ENCODE measurements at regions not wholly inside any gene's neighbourhood (a gene's known extent, or its start where the extent isn't known, plus 50 kb on each side); places are given as distances from the start of the nearest gene placed in this dataset.
"Not testable (repeated sequence)": the region's sequence is repeated elsewhere in the genome, so short reads cannot be mapped to it uniquely, and the experiment has no call there.

DNA sequence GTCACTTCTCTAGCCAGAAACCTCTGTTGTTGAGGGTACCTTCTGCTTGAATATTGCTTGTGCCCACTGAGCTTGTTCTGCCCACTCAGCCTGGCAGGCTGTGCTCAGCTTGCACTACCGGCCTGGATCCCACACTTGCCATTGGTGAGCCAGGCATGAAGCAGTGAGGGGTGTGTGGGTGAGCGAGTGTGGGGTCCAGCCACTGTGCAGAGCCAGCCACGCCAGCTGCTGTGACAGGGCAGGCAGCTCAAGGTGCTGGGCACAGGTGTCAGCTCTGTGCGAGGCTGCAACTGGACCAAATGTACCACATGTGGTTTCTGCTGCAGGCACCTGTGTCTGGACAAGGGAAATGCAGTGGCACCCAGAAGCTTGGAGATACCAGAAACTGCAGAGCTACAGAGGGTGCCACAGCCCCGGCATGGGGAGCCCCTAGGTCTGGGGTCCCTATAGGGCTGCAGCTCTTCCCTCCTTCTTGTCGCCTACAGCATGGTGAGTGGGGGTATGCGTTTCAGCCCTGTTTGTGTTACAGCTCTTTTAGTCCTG lies 305.1 kb upstream of the RIOK2 start:
- no peaks in the 10 kb centered on the region for H3K9me3 ChIP-seq (replicated peaks; ENCODE audit: low read length)
- no peaks in the 10 kb centered on the region for H3K4me1 ChIP-seq (ENCODE audit: control insufficient read depth, insufficient read depth, low read length)
- no peak overlapping the region for H3K4me2 ChIP-seq (ENCODE audit: low read length)
- H3K27me3 ChIP-seq (ENCODE audit: control insufficient read depth, insufficient read depth, low read length), result no peaks in the 10 kb centered on the region
- no peak overlapping the region for H3K9ac ChIP-seq (ENCODE audit: low read depth, low read length)
- H3K4me3 ChIP-seq (ENCODE audit: low read length), result no peak overlapping the region
- no peaks in the 10 kb centered on the region for H3K36me3 ChIP-seq (ENCODE audit: insufficient read depth, low read length)

DNA sequence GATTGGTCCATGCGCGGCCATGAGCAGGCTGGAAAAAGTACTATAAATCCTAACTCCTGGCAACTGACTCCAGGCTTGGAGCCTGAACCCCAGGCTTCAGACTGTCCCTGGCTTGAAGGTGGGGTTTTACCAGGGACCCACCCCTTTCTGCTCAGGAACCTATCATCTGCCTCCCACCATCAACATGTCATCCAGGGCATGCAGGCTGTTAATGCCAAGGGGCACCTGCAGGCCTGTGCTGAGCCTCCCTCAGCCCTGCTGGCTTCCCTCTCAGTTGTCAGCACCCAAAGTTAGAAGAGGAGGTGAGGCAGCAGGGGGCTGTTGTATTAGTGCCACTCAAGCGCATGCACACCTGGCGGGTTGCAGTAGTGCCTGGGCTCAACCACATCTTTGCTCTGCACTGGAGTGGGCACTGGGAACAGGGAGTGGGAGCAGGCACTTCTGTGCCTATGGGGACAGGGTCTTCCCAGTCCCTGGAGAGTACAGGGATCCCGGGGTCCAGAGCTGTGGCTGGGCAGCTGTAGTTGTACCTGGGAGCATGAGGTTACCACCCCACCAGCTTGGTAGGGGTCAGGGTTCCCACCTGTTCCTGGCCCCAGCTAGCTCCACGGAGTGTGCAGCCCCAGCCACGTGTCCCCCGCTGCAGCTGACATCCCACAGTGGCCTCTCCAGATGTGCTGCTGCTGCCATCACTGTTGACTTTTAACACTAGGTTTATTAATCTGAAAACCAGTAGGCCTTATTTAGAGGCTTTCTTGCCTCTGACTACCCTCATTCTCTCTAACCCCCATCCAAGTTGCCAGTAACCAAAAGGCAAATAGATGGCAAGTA lies 306.2 kb upstream of the RIOK2 start:
- H3K4me3 ChIP-seq (ENCODE audit: low read length), result no peak overlapping the region
- H3K27me3 ChIP-seq (ENCODE audit: control insufficient read depth, insufficient read depth, low read length), result no peaks in the 10 kb centered on the region
- H3K36me3 ChIP-seq (ENCODE audit: insufficient read depth, low read length), result no peaks in the 10 kb centered on the region
- no peaks in the 10 kb centered on the region for H3K4me1 ChIP-seq (ENCODE audit: control insufficient read depth, insufficient read depth, low read length)
- H3K9me3 ChIP-seq (replicated peaks; ENCODE audit: low read length), result no peaks in the 10 kb centered on the region
- no peak overlapping the region for H3K4me2 ChIP-seq (ENCODE audit: low read length)
- no peak overlapping the region for H3K9ac ChIP-seq (ENCODE audit: low read depth, low read length)

DNA sequence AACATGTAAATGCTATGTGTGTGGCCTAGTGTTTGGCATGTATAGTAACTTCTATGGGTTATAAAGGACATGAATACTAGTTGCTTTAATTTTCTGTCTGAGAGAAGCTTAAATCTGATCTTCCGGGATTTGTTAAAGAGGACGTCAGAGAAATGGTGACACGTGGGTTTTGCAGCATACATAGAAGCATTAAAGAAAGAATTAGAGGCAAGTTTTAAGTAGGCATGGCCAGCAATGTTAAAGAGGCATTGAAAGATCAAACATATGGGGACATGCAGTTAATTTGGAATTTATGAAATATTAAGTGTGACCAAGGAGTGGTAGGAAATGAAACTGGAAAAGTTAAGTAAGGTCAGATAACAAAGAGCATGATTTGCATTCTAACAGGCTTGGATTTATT lies 311.4 kb upstream of the RIOK2 start:
- Histone ChIP-seq H3K27me3 (ENCODE audit: control insufficient read depth, insufficient read depth, low read length) (no peaks in the 10 kb centered on the region), H3K4me3 (ENCODE audit: low read length) (no peak overlapping the region), H3K36me3 (ENCODE audit: insufficient read depth, low read length) (no peaks in the 10 kb centered on the region), H3K9me3 (replicated peaks; ENCODE audit: low read length) (no peaks in the 10 kb centered on the region), H3K9ac (ENCODE audit: low read depth, low read length) (no peak overlapping the region), H3K4me1 (ENCODE audit: control insufficient read depth, insufficient read depth, low read length) (no peaks in the 10 kb centered on the region), H3K4me2 (ENCODE audit: low read length) (no peak overlapping the region)

DNA sequence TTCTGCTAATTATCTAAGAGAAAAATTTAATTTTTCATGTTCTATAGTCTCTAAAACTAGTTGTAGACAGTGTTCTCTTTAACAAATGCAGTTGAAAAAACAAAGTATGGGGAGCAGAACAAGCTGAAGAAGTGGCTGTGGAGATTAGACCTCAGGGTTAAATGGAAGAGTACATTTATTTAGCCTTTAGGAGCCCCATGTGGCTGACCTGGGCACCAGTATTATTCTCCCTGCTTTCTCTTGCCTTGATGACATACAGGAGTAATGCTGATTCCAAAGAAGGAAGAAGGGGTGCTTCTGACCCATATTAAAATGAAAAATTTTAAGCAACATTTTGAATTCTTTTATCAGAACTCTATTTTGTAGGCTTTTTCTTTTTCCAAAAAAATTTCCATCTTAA lies 312.3 kb upstream of the RIOK2 start:
- H3K4me1 ChIP-seq (ENCODE audit: control insufficient read depth, insufficient read depth, low read length), result no peaks in the 10 kb centered on the region
- no peaks in the 10 kb centered on the region for H3K27me3 ChIP-seq (ENCODE audit: control insufficient read depth, insufficient read depth, low read length)
- H3K36me3 ChIP-seq (ENCODE audit: insufficient read depth, low read length), result no peaks in the 10 kb centered on the region
- H3K4me2 ChIP-seq (ENCODE audit: low read length), result no peak overlapping the region
- no peak overlapping the region for H3K4me3 ChIP-seq (ENCODE audit: low read length)
- no peaks in the 10 kb centered on the region for H3K9me3 ChIP-seq (replicated peaks; ENCODE audit: low read length)
- no peak overlapping the region for H3K9ac ChIP-seq (ENCODE audit: low read depth, low read length)

DNA sequence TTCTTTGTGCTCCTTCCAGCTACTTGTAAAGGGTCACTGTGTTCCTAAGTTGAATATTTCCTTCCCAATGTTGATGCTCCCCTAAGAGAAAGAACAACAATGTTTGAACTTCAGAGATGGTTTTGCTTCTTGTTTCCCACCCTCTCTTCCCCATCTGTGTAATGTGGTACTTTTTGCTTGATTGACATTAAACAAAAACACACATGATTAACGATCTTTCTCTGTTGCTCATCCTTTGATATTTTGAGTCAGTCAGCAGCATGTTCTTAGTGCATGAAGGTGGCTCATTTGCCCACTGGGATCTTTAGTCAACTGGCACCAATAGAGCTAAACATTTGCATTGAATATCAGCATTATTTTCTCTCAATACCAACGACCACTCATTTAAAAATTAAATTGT lies 313.0 kb upstream of the RIOK2 start:
- no peak overlapping the region for H3K9ac ChIP-seq (ENCODE audit: low read depth, low read length)
- H3K4me2 ChIP-seq (ENCODE audit: low read length), result no peak overlapping the region

DNA sequence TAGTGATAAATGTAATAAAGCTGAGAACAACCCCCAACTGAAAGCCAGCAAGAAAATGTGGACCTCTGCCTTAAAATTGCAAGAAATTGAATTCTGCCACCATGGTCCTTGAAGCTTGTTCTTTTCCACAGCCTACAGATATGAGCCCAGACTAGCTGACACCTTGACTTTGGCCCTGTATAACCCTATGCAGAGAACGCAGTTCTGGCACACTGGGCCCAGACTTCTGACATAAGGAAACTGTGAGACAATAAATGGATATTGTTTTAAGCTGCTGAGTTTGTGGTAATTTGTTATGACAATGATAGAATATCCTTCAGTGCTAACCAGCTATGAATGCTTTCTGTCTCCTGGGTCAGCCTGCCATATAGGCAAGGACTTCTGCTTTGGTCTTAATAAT lies 315.6 kb upstream of the RIOK2 start:
- Histone ChIP-seq H3K36me3 (ENCODE audit: insufficient read depth, low read length) (no peaks in the 10 kb centered on the region), H3K4me1 (ENCODE audit: control insufficient read depth, insufficient read depth, low read length) (no peaks in the 10 kb centered on the region), H3K4me2 (ENCODE audit: low read length) (no peak overlapping the region), H3K4me3 (ENCODE audit: low read length) (no peak overlapping the region), H3K9me3 (replicated peaks; ENCODE audit: low read length) (no peaks in the 10 kb centered on the region), H3K9ac (ENCODE audit: low read depth, low read length) (no peak overlapping the region), H3K27me3 (ENCODE audit: control insufficient read depth, insufficient read depth, low read length) (no peaks in the 10 kb centered on the region)

More for the DNA sequence above, 313.0 kb upstream of the RIOK2 start:
- H3K27me3 ChIP-seq (ENCODE audit: control insufficient read depth, insufficient read depth, low read length), result no peaks in the 10 kb centered on the region
- no peak overlapping the region for H3K4me3 ChIP-seq (ENCODE audit: low read length)
- H3K4me1 ChIP-seq (ENCODE audit: control insufficient read depth, insufficient read depth, low read length), result no peaks in the 10 kb centered on the region
- H3K36me3 ChIP-seq (ENCODE audit: insufficient read depth, low read length), result no peaks in the 10 kb centered on the region
- H3K9me3 ChIP-seq (replicated peaks; ENCODE audit: low read length), result no peaks in the 10 kb centered on the region

DNA sequence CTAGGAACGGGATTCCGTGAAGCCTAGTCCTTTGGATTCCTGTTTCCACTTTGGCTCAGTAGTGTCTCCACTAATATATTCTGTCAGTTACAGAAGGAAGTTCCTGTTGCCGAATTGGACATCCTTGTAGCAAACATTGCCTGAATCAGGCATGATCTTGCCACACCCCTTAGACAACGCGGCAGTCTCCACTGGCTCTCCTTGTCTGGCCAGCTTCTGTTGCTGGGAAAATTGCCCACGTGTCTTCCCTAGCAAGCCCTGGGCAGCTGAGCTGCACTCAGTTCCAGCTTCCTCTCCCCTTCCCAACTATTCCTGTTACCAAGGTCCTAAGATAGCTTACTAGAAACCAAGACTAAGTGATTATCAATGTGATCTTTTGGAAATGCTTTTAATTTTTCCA lies 316.6 kb upstream of the RIOK2 start:
- no peaks in the 10 kb centered on the region for H3K9me3 ChIP-seq (replicated peaks; ENCODE audit: low read length)
- no peaks in the 10 kb centered on the region for H3K27me3 ChIP-seq (ENCODE audit: control insufficient read depth, insufficient read depth, low read length)
- no peak overlapping the region for H3K4me3 ChIP-seq (ENCODE audit: low read length)
- no peaks in the 10 kb centered on the region for H3K36me3 ChIP-seq (ENCODE audit: insufficient read depth, low read length)
- no peak overlapping the region for H3K9ac ChIP-seq (ENCODE audit: low read depth, low read length)
- H3K4me2 ChIP-seq (ENCODE audit: low read length), result peak overlapping the region; percentile 3
- no peaks in the 10 kb centered on the region for H3K4me1 ChIP-seq (ENCODE audit: control insufficient read depth, insufficient read depth, low read length)

DNA sequence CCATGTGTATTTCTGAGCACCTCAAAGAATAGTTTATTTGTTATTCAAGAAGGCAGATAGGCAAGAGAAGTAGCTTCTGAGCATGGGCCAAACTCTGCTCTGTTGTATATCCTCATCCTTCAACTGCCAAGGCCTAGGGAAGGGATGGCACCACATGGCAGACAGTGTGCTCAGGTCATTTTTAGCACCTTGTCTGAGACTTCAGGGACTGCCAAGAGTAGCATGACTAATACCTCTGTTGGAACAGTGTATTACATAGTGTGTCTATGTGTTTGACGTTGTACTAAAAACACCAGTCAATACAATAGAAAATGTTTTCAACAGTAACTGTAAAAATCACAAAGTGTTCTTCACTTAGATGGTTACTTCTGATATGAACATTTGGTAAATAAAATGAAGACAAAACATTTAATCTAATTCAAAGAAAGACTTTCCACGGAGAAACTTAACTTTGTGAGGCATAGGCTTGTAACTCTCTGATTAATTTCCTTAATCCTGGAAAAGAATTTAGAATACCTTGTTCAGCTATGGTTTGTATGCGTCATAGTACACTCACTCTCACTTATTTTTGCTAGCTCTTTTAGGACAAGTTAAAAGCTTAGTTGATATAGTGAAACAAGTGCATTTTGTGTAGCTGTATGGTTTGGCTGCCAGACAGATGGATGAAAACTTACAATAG lies 318.4 kb upstream of the RIOK2 start:
- no peaks in the 10 kb centered on the region for H3K4me1 ChIP-seq (ENCODE audit: control insufficient read depth, insufficient read depth, low read length)
- no peak overlapping the region for H3K9ac ChIP-seq (ENCODE audit: low read depth, low read length)
- no peak overlapping the region for H3K4me2 ChIP-seq (ENCODE audit: low read length)
- no peak overlapping the region for H3K4me3 ChIP-seq (ENCODE audit: low read length)
- H3K36me3 ChIP-seq (ENCODE audit: insufficient read depth, low read length), result no peaks in the 10 kb centered on the region
- no peaks in the 10 kb centered on the region for H3K27me3 ChIP-seq (ENCODE audit: control insufficient read depth, insufficient read depth, low read length)
- H3K9me3 ChIP-seq (replicated peaks; ENCODE audit: low read length), result no peaks in the 10 kb centered on the region

DNA sequence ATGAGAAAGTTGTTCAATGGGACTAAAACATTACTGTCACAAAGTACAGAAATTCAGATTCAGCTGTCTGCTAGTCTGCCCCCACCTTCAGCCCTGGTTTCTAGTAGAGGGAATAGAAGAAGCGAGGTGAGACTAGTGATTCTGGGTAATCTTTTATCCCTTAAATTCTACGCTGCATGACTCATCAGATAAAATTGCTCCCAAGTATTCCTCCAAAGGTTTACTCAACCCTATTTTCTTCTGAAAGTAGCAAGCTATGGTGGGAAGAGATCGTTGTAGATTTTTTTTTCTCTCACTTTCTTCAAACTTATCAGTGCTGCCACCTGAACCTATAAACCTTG lies 318.9 kb upstream of the RIOK2 start:
- Histone ChIP-seq H3K4me3 (ENCODE audit: low read length) (no peak overlapping the region), H3K4me2 (ENCODE audit: low read length) (no peak overlapping the region), H3K9me3 (replicated peaks; ENCODE audit: low read length) (no peaks in the 10 kb centered on the region), H3K27me3 (ENCODE audit: control insufficient read depth, insufficient read depth, low read length) (no peaks in the 10 kb centered on the region), H3K9ac (ENCODE audit: low read depth, low read length) (no peak overlapping the region), H3K4me1 (ENCODE audit: control insufficient read depth, insufficient read depth, low read length) (no peaks in the 10 kb centered on the region), H3K36me3 (ENCODE audit: insufficient read depth, low read length) (no peaks in the 10 kb centered on the region)

DNA sequence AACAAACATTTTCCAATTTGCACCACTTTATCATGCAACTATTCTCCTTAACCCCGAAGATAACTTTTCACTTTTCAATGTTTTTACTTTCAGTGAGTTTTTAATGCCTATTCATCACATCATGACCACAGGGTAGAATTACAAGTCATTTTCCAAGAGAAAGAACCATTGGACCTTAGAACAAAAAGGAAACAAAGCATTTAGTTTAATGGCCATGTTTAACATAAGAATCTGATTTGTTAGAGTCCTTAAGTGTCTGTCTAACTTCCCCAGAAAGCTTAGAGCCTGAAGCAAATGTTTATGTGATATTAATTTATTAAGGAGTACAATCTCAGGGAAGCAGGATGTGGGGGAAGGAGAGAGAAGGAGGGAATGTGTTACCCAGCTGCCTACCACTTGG lies 325.8 kb upstream of the RIOK2 start:
- Histone ChIP-seq H3K36me3 (ENCODE audit: insufficient read depth, low read length) (no peaks in the 10 kb centered on the region), H3K4me2 (ENCODE audit: low read length) (no peak overlapping the region), H3K9ac (ENCODE audit: low read depth, low read length) (no peak overlapping the region), H3K4me3 (ENCODE audit: low read length) (no peak overlapping the region), H3K4me1 (ENCODE audit: control insufficient read depth, insufficient read depth, low read length) (no peaks in the 10 kb centered on the region), H3K27me3 (ENCODE audit: control insufficient read depth, insufficient read depth, low read length) (no peaks in the 10 kb centered on the region), H3K9me3 (replicated peaks; ENCODE audit: low read length) (no peaks in the 10 kb centered on the region)

DNA sequence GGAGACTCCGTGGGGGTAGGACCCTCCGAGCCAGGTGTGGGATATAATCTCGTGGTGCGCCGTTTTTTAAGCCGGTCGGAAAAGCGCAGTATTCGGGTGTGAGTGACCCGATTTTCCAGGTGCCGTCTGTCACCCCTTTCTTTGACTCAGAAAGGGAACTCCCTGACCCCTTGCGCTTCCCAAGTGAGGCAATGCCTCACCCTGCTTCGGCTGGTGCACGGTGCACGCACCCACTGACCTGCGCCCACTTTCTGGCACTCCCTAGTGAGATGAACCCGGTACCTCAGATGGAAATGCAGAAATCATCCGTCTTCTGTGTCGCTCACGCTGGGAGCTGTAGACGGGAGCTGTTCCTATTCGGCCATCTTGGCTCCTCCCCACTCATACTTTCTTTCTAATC lies 336.5 kb upstream of the RIOK2 start:
- H3K4me2 ChIP-seq (ENCODE audit: low read length); H3K36me3 ChIP-seq (ENCODE audit: insufficient read depth, low read length); H3K9me3 ChIP-seq (replicated peaks; ENCODE audit: low read length); H3K4me3 ChIP-seq (ENCODE audit: low read length); H3K9ac ChIP-seq (ENCODE audit: low read depth, low read length); H3K27me3 ChIP-seq (ENCODE audit: control insufficient read depth, insufficient read depth, low read length); H3K4me1 ChIP-seq (ENCODE audit: control insufficient read depth, insufficient read depth, low read length): not testable (repeated sequence)

DNA sequence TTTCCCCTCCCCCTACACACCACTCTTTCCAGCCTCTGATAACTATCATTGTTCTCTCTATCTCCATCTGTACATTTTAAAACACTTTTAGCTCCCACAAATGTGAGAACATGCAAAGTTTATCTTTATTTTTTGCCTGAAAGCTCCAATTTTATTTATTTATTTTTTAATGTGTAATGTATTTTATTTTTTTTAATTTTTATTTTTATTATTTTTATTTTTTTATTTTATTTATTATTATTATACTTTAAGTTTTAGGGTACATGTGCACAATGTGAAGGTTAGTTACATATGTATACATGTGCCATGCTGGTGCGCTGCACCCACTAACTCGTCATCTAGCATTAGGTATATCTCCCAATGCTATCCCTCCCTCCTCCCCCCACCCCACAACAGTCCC lies 340.3 kb upstream of the RIOK2 start:
- not testable (repeated sequence) for H3K27me3 ChIP-seq (ENCODE audit: control insufficient read depth, insufficient read depth, low read length); H3K4me2 ChIP-seq (ENCODE audit: low read length); H3K4me1 ChIP-seq (ENCODE audit: control insufficient read depth, insufficient read depth, low read length); H3K9ac ChIP-seq (ENCODE audit: low read depth, low read length); H3K4me3 ChIP-seq (ENCODE audit: low read length); H3K9me3 ChIP-seq (replicated peaks; ENCODE audit: low read length); H3K36me3 ChIP-seq (ENCODE audit: insufficient read depth, low read length)
